ENCODE measurements at regions not wholly inside any gene's neighbourhood (a gene's known extent, or its start where the extent isn't known, plus 50 kb on each side); places are given as distances from the start of the nearest gene placed in this dataset.
"Not testable (repeated sequence)": the region's sequence is repeated elsewhere in the genome, so short reads cannot be mapped to it uniquely, and the experiment has no call there.

DNA sequence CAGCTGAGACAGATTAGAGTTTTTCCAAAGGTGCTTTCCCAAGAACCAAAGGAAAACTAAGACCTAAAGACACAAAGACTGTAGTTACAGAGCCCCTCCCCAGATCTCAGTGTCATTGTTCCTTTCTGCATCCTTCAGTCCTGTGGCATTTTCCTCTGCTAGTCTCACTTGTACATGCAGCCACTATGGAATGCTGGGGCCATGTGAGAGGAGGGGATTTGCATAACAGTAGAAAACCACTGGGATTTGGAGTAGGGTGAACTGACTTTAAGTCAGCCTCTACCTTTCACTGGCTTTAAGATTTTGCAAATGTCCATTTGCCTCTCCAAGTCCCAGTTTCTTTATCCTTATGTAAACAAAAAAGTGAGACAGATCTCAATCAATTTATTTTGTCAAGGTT is 119.4 kb upstream of the F3 start:
- H3K9me3 Mint-ChIP-seq = peaks cover 3% of the 10 kb centered on the region
- H3K36me3 Mint-ChIP-seq = no peaks in the 10 kb centered on the region
- TF ChIP-seq, protein P1, sequence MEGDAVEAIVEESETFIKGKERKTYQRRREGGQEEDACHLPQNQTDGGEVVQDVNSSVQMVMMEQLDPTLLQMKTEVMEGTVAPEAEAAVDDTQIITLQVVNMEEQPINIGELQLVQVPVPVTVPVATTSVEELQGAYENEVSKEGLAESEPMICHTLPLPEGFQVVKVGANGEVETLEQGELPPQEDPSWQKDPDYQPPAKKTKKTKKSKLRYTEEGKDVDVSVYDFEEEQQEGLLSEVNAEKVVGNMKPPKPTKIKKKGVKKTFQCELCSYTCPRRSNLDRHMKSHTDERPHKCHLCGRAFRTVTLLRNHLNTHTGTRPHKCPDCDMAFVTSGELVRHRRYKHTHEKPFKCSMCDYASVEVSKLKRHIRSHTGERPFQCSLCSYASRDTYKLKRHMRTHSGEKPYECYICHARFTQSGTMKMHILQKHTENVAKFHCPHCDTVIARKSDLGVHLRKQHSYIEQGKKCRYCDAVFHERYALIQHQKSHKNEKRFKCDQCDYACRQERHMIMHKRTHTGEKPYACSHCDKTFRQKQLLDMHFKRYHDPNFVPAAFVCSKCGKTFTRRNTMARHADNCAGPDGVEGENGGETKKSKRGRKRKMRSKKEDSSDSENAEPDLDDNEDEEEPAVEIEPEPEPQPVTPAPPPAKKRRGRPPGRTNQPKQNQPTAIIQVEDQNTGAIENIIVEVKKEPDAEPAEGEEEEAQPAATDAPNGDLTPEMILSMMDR (conservative IDR thresholded peaks at IDR 0.05) = no peak
- H3K4me3 Mint-ChIP-seq = no peak overlapping the region
- no peaks in the 10 kb centered on the region for H3K27me3 Mint-ChIP-seq
- peaks cover 26% of the 10 kb centered on the region for H3K4me1 Mint-ChIP-seq (ENCODE audit: unreplicated experiment)
- peak overlapping the region; percentile 79 for H3K27ac Mint-ChIP-seq
- no peak for DNase-seq (ENCODE audit: extremely low spot score, unreplicated experiment)

DNA sequence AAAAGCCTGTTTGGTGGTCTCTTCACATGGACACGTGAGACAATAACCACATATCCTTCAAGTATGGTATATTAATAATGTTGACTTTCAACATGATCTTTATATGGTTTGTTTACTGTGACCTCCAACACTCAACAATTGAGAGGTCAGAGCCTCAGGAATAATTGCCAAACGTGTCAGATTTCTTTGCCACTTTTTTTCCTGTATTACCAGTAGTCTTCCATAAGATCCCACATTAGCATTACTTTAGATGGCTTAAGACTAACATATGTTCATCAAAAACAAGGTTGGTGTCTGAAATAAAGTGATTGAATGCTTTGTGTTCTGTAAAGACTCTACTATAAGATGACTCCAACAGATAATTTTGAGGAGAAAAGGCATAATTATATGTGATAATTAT is 118.7 kb upstream of the F3 start:
- Mint-ChIP-seq H3K4me1 (ENCODE audit: unreplicated experiment) (peaks cover 26% of the 10 kb centered on the region), H3K9me3 (peaks cover 3% of the 10 kb centered on the region), H3K36me3 (no peaks in the 10 kb centered on the region), H3K27ac (peak overlapping the region; percentile 79), H3K27me3 (no peaks in the 10 kb centered on the region), H3K4me3 (no peak overlapping the region)
- TF ChIP-seq, protein P1 (conservative IDR thresholded peaks at IDR 0.05) = no peak
- no peak for DNase-seq (ENCODE audit: extremely low spot score, unreplicated experiment)

DNA sequence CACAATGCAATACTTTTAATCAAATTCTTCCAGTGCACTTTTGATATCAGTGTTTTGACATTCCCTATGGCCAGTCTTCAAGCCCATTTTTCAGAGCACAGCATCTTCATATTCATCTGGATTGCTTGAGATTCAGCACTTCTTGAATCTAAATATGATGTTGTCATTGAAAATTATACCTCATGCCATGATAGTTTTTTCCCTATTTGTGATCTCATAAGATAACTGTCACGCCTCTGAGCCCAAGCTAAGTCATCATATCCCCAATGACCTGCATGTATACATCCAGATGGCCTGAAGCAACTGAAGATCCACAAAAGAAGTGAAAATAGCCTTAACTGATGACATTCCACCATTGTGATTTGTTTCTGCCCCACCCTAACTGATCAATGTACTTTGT is 117.6 kb upstream of the F3 start:
- peak overlapping the region; percentile 7 for H3K4me3 Mint-ChIP-seq
- H3K27me3 Mint-ChIP-seq = not testable (repeated sequence)

DNA sequence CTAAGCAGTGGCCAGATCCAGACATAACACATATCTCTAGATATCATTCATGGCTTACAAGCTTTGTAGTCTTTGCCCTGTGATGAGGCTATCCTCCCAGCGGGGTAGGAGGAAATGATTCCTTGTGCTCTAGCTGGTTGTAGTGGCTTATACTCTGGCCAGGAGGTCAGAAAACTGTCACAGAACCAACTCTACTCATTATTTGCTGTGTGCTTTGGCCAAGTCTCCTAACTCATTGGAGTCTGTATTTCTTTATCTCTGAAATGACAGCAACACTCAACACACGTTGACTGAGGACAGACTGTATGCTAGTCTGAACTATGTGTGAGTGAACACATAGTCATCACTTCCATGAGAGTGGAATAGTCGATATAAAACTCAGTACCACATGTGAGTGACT is 116.7 kb upstream of the F3 start:
- H3K4me3 Mint-ChIP-seq = no peak overlapping the region
- peaks cover 3% of the 10 kb centered on the region for H3K9me3 Mint-ChIP-seq
- TF ChIP-seq, protein P1 (conservative IDR thresholded peaks at IDR 0.05) = no peak
- H3K4me1 Mint-ChIP-seq (ENCODE audit: unreplicated experiment) = peaks cover 40% of the 10 kb centered on the region
- no peaks in the 10 kb centered on the region for H3K36me3 Mint-ChIP-seq
- no peaks in the 10 kb centered on the region for H3K27me3 Mint-ChIP-seq
- no peak for DNase-seq (ENCODE audit: extremely low spot score, unreplicated experiment)
- peak overlapping the region; percentile 98 for H3K27ac Mint-ChIP-seq

More for the DNA sequence above, 117.6 kb upstream of the F3 start:
- Mint-ChIP-seq H3K27ac (peak overlapping the region; percentile 95), H3K4me1 (ENCODE audit: unreplicated experiment) (peaks cover 30% of the 10 kb centered on the region)
- H3K36me3 Mint-ChIP-seq; DNase-seq (ENCODE audit: extremely low spot score, unreplicated experiment); H3K9me3 Mint-ChIP-seq: not testable (repeated sequence)

DNA sequence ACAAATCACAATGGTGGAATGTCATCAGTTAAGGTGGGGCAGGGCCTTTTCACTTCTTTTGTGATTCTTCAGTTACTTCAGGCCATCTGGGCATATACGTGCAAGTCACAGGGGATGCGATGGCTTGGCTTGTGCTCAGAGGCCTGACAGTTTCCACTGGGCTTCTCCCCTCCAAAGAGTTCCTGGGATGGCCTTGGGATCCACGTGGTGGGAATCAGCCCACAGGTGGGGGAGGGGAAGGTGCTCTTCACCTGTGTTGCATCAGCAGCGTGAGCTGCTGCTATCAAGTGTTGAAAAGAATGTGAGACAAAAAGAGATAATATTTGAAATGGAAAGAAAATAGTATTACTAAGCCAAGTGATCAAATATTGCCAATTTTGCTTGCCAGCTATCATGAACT is 116.2 kb upstream of the F3 start:
- not testable (repeated sequence) for H3K27me3 Mint-ChIP-seq; DNase-seq (ENCODE audit: extremely low spot score, unreplicated experiment); H3K9me3 Mint-ChIP-seq; H3K36me3 Mint-ChIP-seq; H3K4me3 Mint-ChIP-seq
- Mint-ChIP-seq H3K27ac (peak overlapping the region; percentile 98), H3K4me1 (ENCODE audit: unreplicated experiment) (peaks cover 40% of the 10 kb centered on the region)

DNA sequence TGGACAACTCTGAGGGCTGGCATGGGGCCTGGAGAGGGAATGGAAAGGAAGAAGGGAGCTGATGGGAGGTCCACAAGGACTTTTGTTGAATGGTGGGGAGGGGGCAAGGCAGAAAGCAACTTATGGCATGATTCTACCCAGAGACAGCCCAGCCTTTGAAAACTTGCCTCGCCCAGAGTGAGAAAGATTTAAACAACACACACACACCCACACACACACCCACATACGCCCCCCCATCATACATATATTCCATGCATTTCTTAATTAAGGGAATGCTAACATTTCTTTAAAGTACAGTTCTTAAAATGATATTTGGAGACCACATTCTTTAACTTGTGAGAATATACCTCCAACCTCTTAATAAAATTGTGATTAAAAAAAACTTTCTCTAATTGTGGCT is 115.4 kb upstream of the F3 start:
- Mint-ChIP-seq H3K9me3 (peaks cover 3% of the 10 kb centered on the region), H3K27me3 (no peaks in the 10 kb centered on the region), H3K4me3 (no peak overlapping the region), H3K4me1 (ENCODE audit: unreplicated experiment) (peaks cover 39% of the 10 kb centered on the region), H3K36me3 (no peaks in the 10 kb centered on the region), H3K27ac (peak overlapping the region; percentile 98)
- TF ChIP-seq, protein P1 (conservative IDR thresholded peaks at IDR 0.05) = no peak
- no peak for DNase-seq (ENCODE audit: extremely low spot score, unreplicated experiment)

DNA sequence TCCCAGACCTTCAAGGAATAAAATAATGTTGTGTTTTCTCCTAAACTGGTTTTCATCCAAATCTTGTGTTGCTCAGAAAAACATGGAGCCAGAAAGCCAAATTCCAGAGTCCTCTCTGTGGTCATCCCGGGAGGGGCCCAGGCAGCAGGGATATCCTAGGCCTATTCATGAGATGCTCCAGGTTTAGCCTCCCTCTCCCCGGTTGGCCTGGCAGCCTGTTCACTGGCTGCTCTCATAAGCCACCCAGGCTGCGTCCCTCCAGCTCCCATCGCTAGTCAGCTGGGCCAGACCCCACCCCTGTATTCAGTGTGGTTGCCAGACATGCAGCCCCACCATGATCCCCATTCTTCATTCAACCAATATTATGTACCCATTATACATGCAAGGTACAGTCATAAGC is 113.4 kb upstream of the F3 start:
- H3K36me3 Mint-ChIP-seq = no peaks in the 10 kb centered on the region
- H3K4me3 Mint-ChIP-seq = no peak overlapping the region
- peaks cover 25% of the 10 kb centered on the region for H3K4me1 Mint-ChIP-seq (ENCODE audit: unreplicated experiment)
- H3K27ac Mint-ChIP-seq = peak overlapping the region; percentile 64
- peaks cover 3% of the 10 kb centered on the region for H3K9me3 Mint-ChIP-seq
- no peaks in the 10 kb centered on the region for H3K27me3 Mint-ChIP-seq
- DNase-seq (ENCODE audit: extremely low spot score, unreplicated experiment) = no peak
- TF ChIP-seq, protein P1 (conservative IDR thresholded peaks at IDR 0.05) = no peak

Measured in type B pancreatic cell (in vitro differentiated cells).